Stromal cell of bone marrow (primary cell): ENCODE measurements at regions not wholly inside any gene's neighbourhood (a gene's known extent, or its start where the extent isn't known, plus 50 kb on each side); places are given as distances from the start of the nearest gene placed in this dataset.
"Not testable (repeated sequence)": the region's sequence is repeated elsewhere in the genome, so short reads cannot be mapped to it uniquely, and the experiment has no call there.

Experiments
- DNase-seq: peaks from one replicate; pipeline ENCODE4 v3.0.0-alpha.2; 2012; ENCODE audit warnings: low read depth

- no peak for DNase-seq
Measured at GRCh38 chr1:214715126-214715525, 112.1 kb downstream of the CENPF start.

GRCh38 chr1:214717351-214717750 is 114.4 kb downstream of the CENPF start:
- DNase-seq, result no peak

- no peak for DNase-seq
Measured at GRCh38 chr1:214718724-214719123, 115.7 kb downstream of the CENPF start.

GRCh38 chr1:214719207-214719606 is 116.2 kb downstream of the CENPF start:
- no peak for DNase-seq

- no peak for DNase-seq
Measured at GRCh38 chr1:214720561-214720960, 117.6 kb downstream of the CENPF start.

- no peak for DNase-seq
Measured at GRCh38 chr1:214727274-214727673, 124.3 kb downstream of the CENPF start.

- DNase-seq, result no peak
Measured at GRCh38 chr1:214739621-214740238, 136.7 kb downstream of the CENPF start.

- DNase-seq, result no peak
Measured at GRCh38 chr1:214740471-214740870, 137.5 kb downstream of the CENPF start.

GRCh38 chr1:214747050-214747635 is 144.1 kb downstream of the CENPF start:
- DNase-seq, result no peak

GRCh38 chr1:214753236-214753852 is 150.3 kb downstream of the CENPF start:
- DNase-seq, result no peak

- no peak for DNase-seq
Measured at GRCh38 chr1:214761030-214761429, 158.0 kb downstream of the CENPF start.

GRCh38 chr1:214762902-214763301 is 159.9 kb downstream of the CENPF start:
- DNase-seq, result no peak

- no peak for DNase-seq
Measured at GRCh38 chr1:214764502-214764901, 161.5 kb downstream of the CENPF start.

- DNase-seq, result no peak
Measured at GRCh38 chr1:214767221-214767620, 164.2 kb downstream of the CENPF start.

GRCh38 chr1:214769666-214770065 is 166.7 kb downstream of the CENPF start:
- DNase-seq, result not testable (repeated sequence)

- DNase-seq, result no peak
Measured at GRCh38 chr1:214777364-214777763, 174.4 kb downstream of the CENPF start.

- no peak for DNase-seq
Measured at GRCh38 chr1:214791961-214792360, 189.0 kb downstream of the CENPF start.

GRCh38 chr1:214792527-214793186 is 189.7 kb downstream of the CENPF start:
- DNase-seq, result no peak

- DNase-seq, result no peak
Measured at GRCh38 chr1:214793708-214794107, 190.7 kb downstream of the CENPF start.

- no peak for DNase-seq
Measured at GRCh38 chr1:214801191-214801590, 198.2 kb downstream of the CENPF start.

GRCh38 chr1:214808845-214809460 is 206.0 kb downstream of the CENPF start:
- peak; percentile 33 for DNase-seq

GRCh38 chr1:214816603-214817002 is 213.6 kb downstream of the CENPF start:
- no peak for DNase-seq
